ENCODE measurements at regions not wholly inside any gene's neighbourhood (a gene's known extent, or its start where the extent isn't known, plus 50 kb on each side); places are given as distances from the start of the nearest gene placed in this dataset.
"Not testable (repeated sequence)": the region's sequence is repeated elsewhere in the genome, so short reads cannot be mapped to it uniquely, and the experiment has no call there.

DNA sequence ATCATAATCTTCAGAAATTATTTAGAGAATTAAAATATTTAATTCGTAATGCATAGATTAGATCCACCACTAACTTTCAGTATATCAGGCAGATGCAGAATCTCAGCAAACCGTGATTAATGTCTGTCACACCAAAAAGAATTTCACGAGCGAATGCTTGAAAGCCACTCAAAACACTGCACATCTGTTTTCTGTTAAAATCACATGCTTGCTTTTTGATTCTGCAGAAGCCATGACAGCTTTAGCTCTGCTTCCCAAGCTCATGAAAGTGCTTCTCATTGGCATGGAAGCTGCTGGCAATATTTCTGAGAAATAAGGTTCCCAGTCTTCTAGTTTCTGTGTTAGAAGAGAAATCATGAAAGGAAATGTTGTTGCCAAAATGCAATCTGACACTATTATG is 837.8 kb upstream of the LRRN3 start:
- no peak for DNase-seq (ENCODE audit: low read depth in 2 of 2)

DNA sequence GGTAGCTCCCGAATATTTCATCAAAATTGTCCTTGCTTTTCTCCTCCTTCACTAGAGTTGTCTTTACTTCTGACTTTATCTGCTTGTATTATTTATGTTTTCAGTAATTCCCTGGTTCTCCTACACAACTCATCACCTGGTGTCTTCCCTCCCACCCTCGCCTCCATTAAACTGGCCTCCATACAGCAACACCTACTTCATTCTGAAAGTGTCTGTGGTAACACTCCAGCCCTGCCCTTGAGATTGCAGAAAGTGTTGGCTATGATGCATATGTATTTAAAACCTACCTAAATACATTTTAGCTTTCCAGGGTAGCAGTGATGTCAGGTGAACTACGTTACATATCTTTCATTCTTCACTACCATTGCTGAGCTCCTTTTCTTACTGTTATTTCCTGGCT is 833.3 kb upstream of the LRRN3 start:
- DNase-seq (ENCODE audit: low read depth in 2 of 2), result no peak

DNA sequence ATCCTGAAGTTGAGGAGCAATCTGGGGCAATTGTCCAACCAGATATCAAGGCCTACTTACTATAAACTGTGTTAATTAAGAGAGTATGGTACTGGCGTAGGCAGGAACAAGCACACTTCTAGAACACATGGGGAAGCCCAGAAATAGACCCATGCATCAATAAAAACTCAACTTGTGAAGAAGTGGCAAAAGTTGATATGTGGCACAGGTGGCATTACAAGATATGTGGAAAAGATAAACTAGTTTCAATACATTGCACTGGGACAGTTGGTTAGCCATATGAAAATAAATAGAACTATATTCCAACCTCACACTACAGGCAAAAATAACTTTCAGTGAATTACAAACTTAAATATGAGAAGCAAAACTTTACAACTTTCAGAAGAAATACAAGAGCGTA is 828.7 kb upstream of the LRRN3 start:
- no peak for DNase-seq (ENCODE audit: low read depth in 2 of 2)

DNA sequence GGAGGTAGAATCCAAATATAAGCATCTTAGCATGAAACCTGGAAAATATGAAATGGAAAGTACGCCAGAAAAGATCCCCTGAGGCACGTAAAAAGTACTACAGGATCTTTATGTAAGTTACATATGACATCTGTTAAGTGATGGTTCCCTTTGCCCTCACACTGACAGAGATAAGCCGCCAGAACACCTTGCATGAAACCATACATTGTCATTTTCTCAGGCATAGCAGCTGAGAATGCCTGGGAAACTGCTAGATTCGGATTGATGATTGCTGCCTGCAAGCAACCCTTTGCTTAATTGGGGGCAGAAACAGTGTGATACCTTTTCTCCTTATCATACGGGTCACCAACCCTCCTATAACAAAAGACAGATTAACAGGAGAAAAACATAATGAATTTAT is 826.6 kb upstream of the LRRN3 start:
- no peak for DNase-seq (ENCODE audit: low read depth in 2 of 2)

- no peak for DNase-seq (ENCODE audit: low read depth in 2 of 2)
Measured at GRCh38 chr7:110281362-110281761, 809.6 kb upstream of the LRRN3 start.

- no peak for DNase-seq (ENCODE audit: low read depth in 2 of 2)
Measured at GRCh38 chr7:110283056-110283455, 807.9 kb upstream of the LRRN3 start.

DNA sequence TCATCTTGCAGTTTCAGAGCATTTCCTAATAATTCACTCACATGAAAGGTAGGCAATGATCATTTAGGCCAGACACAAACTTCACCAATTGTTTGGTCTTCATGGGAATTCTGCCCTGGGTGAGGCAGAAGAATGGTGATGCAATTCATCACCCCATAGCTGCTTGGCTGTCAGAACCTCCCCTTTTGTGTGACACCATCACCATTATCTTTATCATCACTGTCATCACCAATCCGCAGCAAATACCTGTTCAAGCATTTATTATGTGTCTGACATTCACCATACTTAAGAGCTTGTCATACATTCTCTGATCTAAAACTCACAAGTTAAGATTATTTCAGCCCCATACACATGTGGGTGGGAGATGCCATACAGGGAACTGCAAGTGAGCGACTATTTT is 799.5 kb upstream of the LRRN3 start:
- DNase-seq (ENCODE audit: low read depth in 2 of 2), result no peak

- no peak for DNase-seq (ENCODE audit: low read depth in 2 of 2)
Measured at GRCh38 chr7:110296321-110296720, 794.6 kb upstream of the LRRN3 start.

DNA sequence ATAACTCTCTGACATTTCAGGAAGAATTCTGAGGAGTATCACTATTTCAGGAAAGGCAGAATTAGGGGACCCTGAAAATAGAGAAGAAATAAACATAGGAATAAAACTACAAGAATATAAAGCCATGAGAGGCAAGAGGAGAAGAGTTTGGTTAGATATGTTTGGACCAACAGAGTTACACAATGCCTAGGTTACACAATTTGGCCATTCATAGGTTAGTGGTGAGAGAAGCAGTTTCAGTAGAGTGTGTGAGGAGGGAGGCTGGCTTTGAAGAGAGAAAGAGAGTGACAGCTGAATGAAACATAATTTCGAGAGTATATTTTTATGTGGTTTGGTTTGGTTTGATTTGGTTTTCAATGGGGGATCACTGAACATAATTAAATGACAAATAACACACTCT is 783.2 kb upstream of the LRRN3 start:
- no peak for DNase-seq (ENCODE audit: low read depth in 2 of 2)

GRCh38 chr7:110308791-110309190 is 782.1 kb upstream of the LRRN3 start:
- no peak for DNase-seq (ENCODE audit: low read depth in 2 of 2)

DNA sequence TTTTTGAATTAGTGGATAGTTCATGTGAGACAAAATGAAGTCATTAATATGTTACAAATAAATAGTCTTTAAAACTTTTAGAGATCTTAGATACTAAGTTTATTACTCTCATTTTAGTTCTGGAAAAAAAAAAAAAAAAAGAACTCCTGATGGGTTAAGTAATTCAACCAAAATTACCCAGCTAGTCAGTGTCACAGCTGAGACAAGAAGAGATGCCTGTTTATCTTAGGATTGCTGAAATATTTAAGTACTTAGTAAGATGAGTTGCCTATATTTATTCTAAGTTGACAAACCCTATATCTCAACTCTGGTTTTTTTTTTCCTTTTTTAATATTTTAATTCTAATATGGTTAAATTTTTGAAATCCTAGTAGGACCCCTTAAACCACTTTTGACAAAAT is 781.0 kb upstream of the LRRN3 start:
- DNase-seq (ENCODE audit: low read depth in 2 of 2), result no peak

- DNase-seq (ENCODE audit: low read depth in 2 of 2), result no peak
Measured at GRCh38 chr7:110311556-110311955, 779.4 kb upstream of the LRRN3 start.

DNA sequence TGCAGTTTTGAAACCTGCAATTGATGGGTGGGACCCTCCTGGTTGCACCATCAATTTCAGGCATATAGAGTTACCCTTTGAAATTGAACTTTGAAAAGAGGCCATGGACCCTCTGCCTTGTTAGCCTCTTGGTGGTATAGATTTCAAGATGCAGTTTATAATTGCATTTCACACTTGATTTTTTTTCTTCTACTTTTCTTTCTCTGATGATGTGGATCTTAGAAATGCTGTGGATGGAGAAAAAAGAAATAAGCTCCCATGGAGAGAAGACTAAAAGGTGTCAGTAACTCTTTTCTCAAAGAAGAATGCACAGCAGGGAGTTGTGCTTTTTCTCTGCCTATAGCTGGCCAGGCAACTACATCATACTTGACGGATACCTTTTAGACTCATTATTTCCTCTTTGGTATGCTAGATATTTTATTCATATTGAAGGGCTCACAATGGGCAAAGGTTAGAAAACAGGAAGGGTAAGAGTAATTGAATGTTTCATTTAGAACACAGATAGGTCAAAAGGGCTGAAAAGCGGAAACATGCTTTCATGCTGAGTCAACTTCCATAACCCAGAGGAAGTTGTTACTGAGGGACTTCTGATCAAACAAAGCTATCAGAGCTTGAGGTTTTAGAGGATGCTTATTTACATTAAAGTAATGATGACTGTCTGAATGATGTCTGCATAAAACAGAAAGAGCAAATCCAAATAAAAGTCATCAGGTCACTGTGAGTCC is 773.2 kb upstream of the LRRN3 start:
- DNase-seq (ENCODE audit: low read depth in 2 of 2), result no peak

DNA sequence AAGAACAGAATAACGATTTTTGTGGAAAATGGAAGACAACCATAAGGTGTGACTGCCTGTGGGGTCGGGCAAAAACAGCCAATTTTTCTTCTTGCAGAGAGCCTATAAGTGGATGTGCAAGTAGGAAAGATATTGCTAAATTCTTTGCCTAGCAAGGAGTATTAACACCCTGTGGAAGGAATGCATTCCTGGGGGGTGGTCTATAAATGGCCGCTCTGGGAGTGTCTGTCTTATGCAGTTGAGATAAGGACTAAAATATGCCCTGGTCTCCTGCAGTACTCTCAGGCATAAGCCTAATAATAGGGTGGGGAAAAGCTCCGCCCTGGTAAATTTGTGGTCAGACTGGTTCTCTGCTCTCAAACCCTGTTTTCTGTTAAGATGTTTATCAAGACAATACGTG is 770.6 kb upstream of the LRRN3 start:
- not testable (repeated sequence) for DNase-seq (ENCODE audit: low read depth in 2 of 2)

- no peak for DNase-seq (ENCODE audit: low read depth in 2 of 2)
Measured at GRCh38 chr7:110322796-110323195, 768.1 kb upstream of the LRRN3 start.

- DNase-seq (ENCODE audit: low read depth in 2 of 2), result no peak
Measured at GRCh38 chr7:110326966-110327365, 764.0 kb upstream of the LRRN3 start.

DNA sequence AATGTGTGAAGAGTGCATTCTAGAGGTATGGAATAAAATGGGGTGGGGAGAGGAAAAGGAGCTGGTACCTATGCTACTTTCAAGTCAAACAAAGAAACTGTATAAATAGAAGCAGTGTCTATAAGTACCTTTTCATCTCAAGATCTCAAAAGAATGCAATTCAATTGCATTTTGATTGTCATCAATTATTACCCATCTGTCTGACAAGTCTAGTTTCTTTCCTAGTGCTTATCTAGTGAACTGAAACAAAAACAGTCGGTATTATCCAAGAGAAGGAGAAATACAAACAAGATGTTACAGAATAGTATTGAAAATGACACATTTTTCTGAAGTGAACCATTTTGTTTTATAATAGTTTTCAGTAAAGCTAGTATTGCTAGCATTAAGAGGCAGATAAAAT is 754.5 kb upstream of the LRRN3 start:
- DNase-seq (ENCODE audit: low read depth in 2 of 2), result no peak

GRCh38 chr7:110337646-110338045 is 753.3 kb upstream of the LRRN3 start:
- no peak for DNase-seq (ENCODE audit: low read depth in 2 of 2)

DNA sequence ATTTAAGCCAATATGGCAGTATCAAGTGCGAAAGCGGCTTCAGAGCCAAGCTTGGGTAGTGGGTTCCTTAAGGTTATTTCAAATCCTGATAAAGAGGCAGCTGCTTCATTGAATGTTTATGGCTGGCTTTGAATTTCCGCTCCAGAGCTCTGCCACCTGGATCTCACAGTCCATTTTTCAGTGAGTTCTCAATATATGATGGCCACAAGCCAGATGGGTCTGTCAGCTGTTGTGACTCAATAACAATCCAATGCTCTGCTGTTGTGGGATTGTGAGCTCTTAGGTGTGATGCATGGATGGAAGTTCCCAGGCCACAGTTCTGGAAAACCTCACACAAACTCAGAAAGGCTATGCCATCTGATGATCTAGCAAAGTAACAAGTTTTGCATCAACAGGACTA is 743.8 kb upstream of the LRRN3 start:
- DNase-seq (ENCODE audit: low read depth in 2 of 2), result no peak

- DNase-seq (ENCODE audit: low read depth in 2 of 2), result no peak
Measured at GRCh38 chr7:110356438-110356837, 734.5 kb upstream of the LRRN3 start.

GRCh38 chr7:110358028-110358427 is 732.9 kb upstream of the LRRN3 start:
- no peak for DNase-seq (ENCODE audit: low read depth in 2 of 2)

DNA sequence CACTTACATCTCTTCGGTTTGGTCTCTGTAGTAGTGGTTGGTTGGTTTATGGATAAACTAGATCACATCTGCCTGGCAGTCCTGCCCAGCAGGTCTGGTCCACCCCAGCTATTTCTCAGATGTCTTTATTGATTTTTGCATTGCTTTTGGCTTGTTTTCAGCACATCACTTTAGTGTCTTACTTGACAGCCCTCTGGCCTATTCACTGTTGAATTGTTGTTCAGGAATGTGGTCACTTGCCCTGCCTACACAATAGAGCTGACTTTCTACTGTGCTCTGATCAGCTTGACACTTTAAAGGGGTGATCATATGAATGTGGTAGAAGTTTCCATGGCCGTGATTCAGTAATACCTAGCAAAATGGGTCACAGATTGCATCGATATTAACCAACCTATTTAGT is 719.2 kb upstream of the LRRN3 start:
- DNase-seq (ENCODE audit: low read depth in 2 of 2), result no peak

DNA sequence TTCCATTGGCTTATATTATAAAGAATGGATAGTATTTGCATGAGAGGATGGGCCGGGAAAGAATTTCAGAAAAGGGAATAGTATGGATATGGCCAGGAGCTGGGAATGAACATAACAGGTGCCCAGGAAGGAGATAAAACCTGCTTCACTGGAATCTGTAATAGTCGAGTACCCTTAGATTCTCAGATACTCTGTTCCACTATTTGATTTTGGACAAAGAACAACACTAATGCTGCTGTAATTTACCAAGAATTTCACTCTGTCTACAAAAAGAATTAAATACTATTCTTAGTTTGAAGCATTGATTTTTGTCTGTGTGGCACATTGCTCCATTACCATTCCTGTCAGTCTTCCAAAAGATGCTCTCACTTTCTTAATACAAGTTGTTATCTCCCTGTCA is 718.2 kb upstream of the LRRN3 start:
- no peak for DNase-seq (ENCODE audit: low read depth in 2 of 2)

- DNase-seq (ENCODE audit: low read depth in 2 of 2), result no peak
Measured at GRCh38 chr7:110373416-110373815, 717.5 kb upstream of the LRRN3 start.
